ENCODE measurements at regions not wholly inside any gene's neighbourhood (a gene's known extent, or its start where the extent isn't known, plus 50 kb on each side); places are given as distances from the start of the nearest gene placed in this dataset.

GRCh38 chr17:79407385-79407784 lies 203.5 kb downstream of the RBFOX3 start:
- TF ChIP-seq EZH2phosphoT487 (IDR thresholded peaks at IDR 0.05; ENCODE audit: borderline replicate concordance) (no peak), CTCF (conservative IDR thresholded peaks at IDR 0.05; ENCODE audit: low read length) (no peak)
- Histone ChIP-seq H3F3A (ENCODE audit: low read depth) (no peaks in the 10 kb centered on the region), H3K36me3 (ENCODE audit: insufficient read depth, low read length) (no peaks in the 10 kb centered on the region), H3K9ac (ENCODE audit: low read depth, low read length, poor library complexity, severe bottlenecking) (no peak overlapping the region), H3K9me2 (replicated peaks; ENCODE audit: low read depth, low read length) (no peaks in the 10 kb centered on the region), H3K4me3 (ENCODE audit: low read length, poor library complexity, severe bottlenecking) (no peak overlapping the region), H3K4me1 (ENCODE audit: insufficient read depth, low read length, poor library complexity, severe bottlenecking) (no peaks in the 10 kb centered on the region), H3K4me2 (ENCODE audit: low read depth, low read length, poor library complexity, severe bottlenecking) (no peak overlapping the region), H3K9me3 (ENCODE audit: insufficient read depth, low read depth, low read length) (no peaks in the 10 kb centered on the region), H4K20me1 (ENCODE audit: insufficient read depth, low read length, poor library complexity, severe bottlenecking) (no peaks in the 10 kb centered on the region), H3K27me3 (ENCODE audit: insufficient read depth, low read length, poor library complexity, severe bottlenecking) (no peaks in the 10 kb centered on the region), H2AFZ (ENCODE audit: low read length) (no peak overlapping the region), H3K79me2 (ENCODE audit: insufficient read depth, low read length) (no peaks in the 10 kb centered on the region)

GRCh38 chr17:79406316-79406715 lies 204.5 kb downstream of the RBFOX3 start:
- no peaks in the 10 kb centered on the region for H3F3A ChIP-seq (ENCODE audit: low read depth)
- no peak for TF ChIP-seq EZH2phosphoT487 (IDR thresholded peaks at IDR 0.05; ENCODE audit: borderline replicate concordance)
- TF ChIP-seq CTCF (conservative IDR thresholded peaks at IDR 0.05; ENCODE audit: low read length): no peak
- no peaks in the 10 kb centered on the region for H4K20me1 ChIP-seq (ENCODE audit: insufficient read depth, low read length, poor library complexity, severe bottlenecking)
- H3K4me3 ChIP-seq (ENCODE audit: low read length, poor library complexity, severe bottlenecking): no peak overlapping the region
- H3K79me2 ChIP-seq (ENCODE audit: insufficient read depth, low read length): no peaks in the 10 kb centered on the region
- H3K9me2 ChIP-seq (replicated peaks; ENCODE audit: low read depth, low read length): no peaks in the 10 kb centered on the region
- H2AFZ ChIP-seq (ENCODE audit: low read length): no peak overlapping the region
- no peak overlapping the region for H3K9ac ChIP-seq (ENCODE audit: low read depth, low read length, poor library complexity, severe bottlenecking)
- H3K4me2 ChIP-seq (ENCODE audit: low read depth, low read length, poor library complexity, severe bottlenecking): no peak overlapping the region
- no peaks in the 10 kb centered on the region for H3K4me1 ChIP-seq (ENCODE audit: insufficient read depth, low read length, poor library complexity, severe bottlenecking)
- H3K36me3 ChIP-seq (ENCODE audit: insufficient read depth, low read length): no peaks in the 10 kb centered on the region
- no peaks in the 10 kb centered on the region for H3K9me3 ChIP-seq (ENCODE audit: insufficient read depth, low read depth, low read length)
- no peaks in the 10 kb centered on the region for H3K27me3 ChIP-seq (ENCODE audit: insufficient read depth, low read length, poor library complexity, severe bottlenecking)

GRCh38 chr17:79405823-79406222 lies 205.0 kb downstream of the RBFOX3 start:
- Histone ChIP-seq H3K79me2 (ENCODE audit: insufficient read depth, low read length) (no peaks in the 10 kb centered on the region), H3K4me1 (ENCODE audit: insufficient read depth, low read length, poor library complexity, severe bottlenecking) (peaks cover 2% of the 10 kb centered on the region), H3K9me2 (replicated peaks; ENCODE audit: low read depth, low read length) (no peaks in the 10 kb centered on the region), H3K4me3 (ENCODE audit: low read length, poor library complexity, severe bottlenecking) (no peak overlapping the region), H3K27me3 (ENCODE audit: insufficient read depth, low read length, poor library complexity, severe bottlenecking) (no peaks in the 10 kb centered on the region), H2AFZ (ENCODE audit: low read length) (no peak overlapping the region), H4K20me1 (ENCODE audit: insufficient read depth, low read length, poor library complexity, severe bottlenecking) (no peaks in the 10 kb centered on the region), H3K36me3 (ENCODE audit: insufficient read depth, low read length) (no peaks in the 10 kb centered on the region), H3K9me3 (ENCODE audit: insufficient read depth, low read depth, low read length) (no peaks in the 10 kb centered on the region), H3K4me2 (ENCODE audit: low read depth, low read length, poor library complexity, severe bottlenecking) (no peak overlapping the region), H3K9ac (ENCODE audit: low read depth, low read length, poor library complexity, severe bottlenecking) (no peak overlapping the region), H3F3A (ENCODE audit: low read depth) (no peaks in the 10 kb centered on the region)
- TF ChIP-seq CTCF (conservative IDR thresholded peaks at IDR 0.05; ENCODE audit: low read length): no peak
- TF ChIP-seq EZH2phosphoT487 (IDR thresholded peaks at IDR 0.05; ENCODE audit: borderline replicate concordance): no peak
